ENCODE measurements at regions not wholly inside any gene's neighbourhood (a gene's known extent, or its start where the extent isn't known, plus 50 kb on each side); places are given as distances from the start of the nearest gene placed in this dataset.

GRCh38 chr4:171588051-171588545, 225.1 kb upstream of the GALNTL6 start:
- Histone ChIP-seq H3K4me1 (ENCODE audit: control insufficient read depth in 2 of 2, insufficient read depth in 2 of 2, low read length in 2 of 2) (peaks cover 9 to 11% of the 10 kb centered on the region in 2 donors), H3K79me2 (ENCODE audit: control insufficient read depth, insufficient read depth, low read length) (no peaks in the 10 kb centered on the region), H3K9ac (ENCODE audit: low read length) (no peak overlapping the region), H2AFZ (ENCODE audit: insufficient read depth, low read depth, low read length, poor library complexity, severe bottlenecking) (no peak overlapping the region), H3K27me3 (replicated peaks in 1 of 4; ENCODE audit: control extremely low read depth in 1 of 4, control insufficient read depth in 3 of 4, insufficient read depth in 4 of 4, low read length in 3 of 4) (no peaks in the 10 kb centered on the region), H3K9me3 (ENCODE audit: control extremely low read depth in 1 of 3, control insufficient read depth in 2 of 3, insufficient read depth in 1 of 3, low read length in 2 of 3) (peaks cover 0 to 6% (median 6%) of the 10 kb centered on the region in 3 donors), H3K4me3 (ENCODE audit: control extremely low read depth in 1 of 5, extremely low read depth in 1 of 5, insufficient read depth in 1 of 5, low read depth in 2 of 5, low read length in 4 of 5) (no peak overlapping the region), H3K27ac (ENCODE audit: low read length in 2 of 2) (no peak overlapping the region), H3K4me2 (replicated peaks; ENCODE audit: low read depth, low read length, poor library complexity, severe bottlenecking) (no peak overlapping the region), H3K36me3 (replicated peaks in 1 of 2; ENCODE audit: control extremely low read depth in 1 of 2, control insufficient read depth in 1 of 2, extremely low read depth in 1 of 2, insufficient read depth in 2 of 2, low read length in 1 of 2) (no peaks in the 10 kb centered on the region), H4K20me1 (ENCODE audit: control insufficient read depth, insufficient read depth, low read length, poor library complexity, severe bottlenecking) (no peaks in the 10 kb centered on the region)
- Mint-ChIP-seq H3K4me3 (no peak overlapping the region), H3K27ac (no peak overlapping the region), H3K27me3 (no peaks in the 10 kb centered on the region), H3K4me1 (peaks cover 12% of the 10 kb centered on the region), H3K9me3 (ENCODE audit: insufficient read depth) (peaks cover 4% of the 10 kb centered on the region)
- no peak for DNase-seq
- ATAC-seq (ENCODE audit: low read depth), result no peak
- 94% methylated on average over 2 of the region's 3 CpGs for WGBS (ENCODE audit: insufficient coverage)
- intact Hi-C loops (cut with micrococcal nuclease), result no loop called here
- ChIA-PET POLR2A (no interaction called here), CTCF (no interaction called here)
- TF ChIP-seq, protein P1, sequence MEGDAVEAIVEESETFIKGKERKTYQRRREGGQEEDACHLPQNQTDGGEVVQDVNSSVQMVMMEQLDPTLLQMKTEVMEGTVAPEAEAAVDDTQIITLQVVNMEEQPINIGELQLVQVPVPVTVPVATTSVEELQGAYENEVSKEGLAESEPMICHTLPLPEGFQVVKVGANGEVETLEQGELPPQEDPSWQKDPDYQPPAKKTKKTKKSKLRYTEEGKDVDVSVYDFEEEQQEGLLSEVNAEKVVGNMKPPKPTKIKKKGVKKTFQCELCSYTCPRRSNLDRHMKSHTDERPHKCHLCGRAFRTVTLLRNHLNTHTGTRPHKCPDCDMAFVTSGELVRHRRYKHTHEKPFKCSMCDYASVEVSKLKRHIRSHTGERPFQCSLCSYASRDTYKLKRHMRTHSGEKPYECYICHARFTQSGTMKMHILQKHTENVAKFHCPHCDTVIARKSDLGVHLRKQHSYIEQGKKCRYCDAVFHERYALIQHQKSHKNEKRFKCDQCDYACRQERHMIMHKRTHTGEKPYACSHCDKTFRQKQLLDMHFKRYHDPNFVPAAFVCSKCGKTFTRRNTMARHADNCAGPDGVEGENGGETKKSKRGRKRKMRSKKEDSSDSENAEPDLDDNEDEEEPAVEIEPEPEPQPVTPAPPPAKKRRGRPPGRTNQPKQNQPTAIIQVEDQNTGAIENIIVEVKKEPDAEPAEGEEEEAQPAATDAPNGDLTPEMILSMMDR (IDR thresholded peaks at IDR 0.05), result no peak
- TF ChIP-seq EZH2 (IDR thresholded peaks at IDR 0.05; ENCODE audit: borderline replicate concordance, insufficient read depth, low read depth, low read length, poor library complexity, severe bottlenecking), result no peak

- no peaks in the 10 kb centered on the region for H3K36me3 ChIP-seq (replicated peaks in 1 of 2; ENCODE audit: control extremely low read depth in 1 of 2, control insufficient read depth in 1 of 2, extremely low read depth in 1 of 2, insufficient read depth in 2 of 2, low read length in 1 of 2)
- H3K9ac ChIP-seq (ENCODE audit: low read length), result no peak overlapping the region
- ATAC-seq (ENCODE audit: low read depth) (no peak), DNase-seq (no peak)
- H3K27me3 ChIP-seq (replicated peaks in 1 of 4; ENCODE audit: control extremely low read depth in 1 of 4, control insufficient read depth in 3 of 4, insufficient read depth in 4 of 4, low read length in 3 of 4), result no peaks in the 10 kb centered on the region
- intact Hi-C loops (cut with micrococcal nuclease), result no loop called here
- H3K79me2 ChIP-seq (ENCODE audit: control insufficient read depth, insufficient read depth, low read length), result no peaks in the 10 kb centered on the region
- H3K27me3 Mint-ChIP-seq, result no peaks in the 10 kb centered on the region
- CTCF ChIA-PET, result no interaction called here
- H3K4me2 ChIP-seq (replicated peaks; ENCODE audit: low read depth, low read length, poor library complexity, severe bottlenecking), result peak overlapping the region; percentile 17
- H3K27ac Mint-ChIP-seq, result no peak overlapping the region
- peaks cover 4% of the 10 kb centered on the region for H3K9me3 Mint-ChIP-seq (ENCODE audit: insufficient read depth)
- TF ChIP-seq EZH2 (IDR thresholded peaks at IDR 0.05; ENCODE audit: borderline replicate concordance, insufficient read depth, low read depth, low read length, poor library complexity, severe bottlenecking), result no peak
- TF ChIP-seq, protein P1 (IDR thresholded peaks at IDR 0.05), result no peak
- H3K4me3 ChIP-seq (ENCODE audit: control extremely low read depth in 1 of 5, extremely low read depth in 1 of 5, insufficient read depth in 1 of 5, low read depth in 2 of 5, low read length in 4 of 5), result no peak overlapping the region
- H2AFZ ChIP-seq (ENCODE audit: insufficient read depth, low read depth, low read length, poor library complexity, severe bottlenecking), result no peak overlapping the region
- H3K9me3 ChIP-seq (ENCODE audit: control extremely low read depth in 1 of 3, control insufficient read depth in 2 of 3, insufficient read depth in 1 of 3, low read length in 2 of 3), result peaks cover 0 to 13% (median 6%) of the 10 kb centered on the region in 3 donors
- H3K4me1 ChIP-seq (ENCODE audit: control insufficient read depth in 2 of 2, insufficient read depth in 2 of 2, low read length in 2 of 2), result peaks cover 19 to 28% of the 10 kb centered on the region in 2 donors
- no peak overlapping the region for H3K4me3 Mint-ChIP-seq
- no peaks in the 10 kb centered on the region for H4K20me1 ChIP-seq (ENCODE audit: control insufficient read depth, insufficient read depth, low read length, poor library complexity, severe bottlenecking)
- H3K4me1 Mint-ChIP-seq, result peaks cover 26% of the 10 kb centered on the region
- H3K27ac ChIP-seq (ENCODE audit: low read length in 2 of 2), result no peak overlapping the region
- POLR2A ChIA-PET, result no interaction called here
Observed at GRCh38 chr4:171583790-171584189, 229.4 kb upstream of the GALNTL6 start.
